ENCODE measurements at regions not wholly inside any gene's neighbourhood (a gene's known extent, or its start where the extent isn't known, plus 50 kb on each side); places are given as distances from the start of the nearest gene placed in this dataset.
"Not testable (repeated sequence)": the region's sequence is repeated elsewhere in the genome, so short reads cannot be mapped to it uniquely, and the experiment has no call there.

DNA sequence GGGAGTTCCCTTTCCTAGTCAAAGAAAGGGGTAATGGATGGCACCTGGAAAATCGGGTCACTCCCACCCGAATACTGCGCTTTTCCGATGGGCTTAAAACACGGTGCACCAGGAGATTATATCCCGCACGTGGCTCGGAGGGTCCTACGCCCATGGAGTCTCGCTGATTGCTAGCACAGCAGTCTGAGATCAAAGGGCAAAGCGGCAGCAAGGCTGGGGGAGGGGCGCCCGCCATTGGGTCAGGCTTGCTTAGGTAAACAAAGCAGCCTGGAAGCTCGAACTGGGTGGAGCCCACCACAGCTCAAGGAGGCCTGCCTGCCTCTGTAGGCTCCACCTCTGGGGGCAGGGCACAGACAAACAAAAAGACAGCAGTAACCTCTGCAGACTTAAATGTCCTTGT, 683.3 kb upstream of the MIR17HG start:
- DNase-seq: not testable (repeated sequence)

DNA sequence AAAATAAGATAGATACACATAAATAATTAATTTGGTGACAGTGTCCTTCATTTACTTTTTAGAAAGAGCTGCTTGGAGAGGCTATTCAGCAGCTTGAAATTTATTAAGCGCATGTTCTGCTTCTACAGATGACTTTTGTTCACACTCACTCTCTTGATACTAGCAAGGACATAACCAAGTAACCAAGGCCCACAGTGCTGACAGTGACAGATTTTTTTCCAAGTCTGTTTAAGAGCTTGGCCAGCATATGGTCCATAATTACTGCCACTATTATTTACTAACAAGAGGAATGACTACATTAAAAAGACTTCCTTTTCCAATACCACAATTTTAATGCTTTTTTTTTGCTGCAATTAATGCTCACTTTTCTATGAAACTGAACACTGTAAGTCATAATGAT, 673.7 kb upstream of the MIR17HG start:
- no peak for DNase-seq

- DNase-seq: no peak
These were observed 672.4 kb upstream of the MIR17HG start for GRCh38 chr13:90675129-90675528.

DNA sequence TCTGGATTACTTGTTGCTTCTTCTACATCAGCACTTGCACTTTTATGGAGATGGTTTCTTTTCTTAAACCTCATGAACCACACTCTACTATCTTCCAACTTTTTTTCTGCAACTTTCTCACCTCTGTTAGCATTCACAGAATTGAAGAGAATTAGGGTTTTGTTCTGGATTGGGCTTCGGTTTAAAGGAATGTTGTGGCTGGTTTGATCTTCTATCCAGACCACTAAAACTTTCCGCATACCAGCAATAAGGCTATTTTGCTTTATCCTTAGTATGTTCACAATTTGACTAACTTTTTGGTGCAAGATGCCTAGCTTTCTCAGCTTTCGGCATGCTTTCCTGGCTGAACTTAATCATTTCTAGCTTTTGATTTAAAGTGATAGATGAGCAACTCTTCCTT, 666.7 kb upstream of the MIR17HG start:
- no peak for DNase-seq

DNA sequence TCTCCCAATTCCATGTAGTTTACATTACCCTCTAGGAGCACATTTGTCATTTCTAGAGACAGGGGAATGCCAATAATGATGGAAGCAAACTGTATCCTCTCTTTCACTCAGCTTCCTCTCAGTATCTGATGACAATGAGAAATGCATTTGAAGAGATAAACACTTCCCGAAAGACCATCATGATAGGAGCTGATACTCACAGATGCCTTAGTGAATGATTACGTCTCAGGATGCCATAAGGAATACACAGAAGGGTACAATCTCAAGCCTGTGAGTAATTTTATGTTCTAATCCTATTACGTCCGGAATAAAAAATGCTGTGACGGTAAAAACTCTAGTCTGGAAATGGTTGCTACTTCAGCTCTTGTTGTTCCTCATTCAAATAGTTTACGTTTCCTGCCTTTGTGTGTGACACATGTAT, 663.8 kb upstream of the MIR17HG start:
- no peak for DNase-seq

DNA sequence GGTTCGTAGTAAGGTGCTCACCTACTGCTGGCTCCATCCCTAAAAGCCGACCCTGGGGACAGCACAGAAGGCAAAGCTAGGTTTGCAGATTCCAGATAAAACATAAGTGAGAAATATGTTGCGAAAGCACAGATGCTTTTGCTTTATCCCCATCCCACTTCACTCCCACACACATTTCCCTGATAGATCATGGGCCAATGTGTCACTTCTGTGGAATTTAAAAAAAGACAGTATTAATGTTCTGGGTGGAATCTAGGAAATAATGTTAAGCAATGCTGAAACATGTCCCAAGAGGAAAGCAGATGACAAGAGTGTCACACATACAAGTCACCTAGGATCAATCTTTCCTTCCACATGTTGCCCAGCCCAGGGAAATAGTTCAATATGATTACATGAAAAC, 661.0 kb upstream of the MIR17HG start:
- no peak for DNase-seq

GRCh38 chr13:90689111-90689510, 658.4 kb upstream of the MIR17HG start:
- DNase-seq: no peak

DNA sequence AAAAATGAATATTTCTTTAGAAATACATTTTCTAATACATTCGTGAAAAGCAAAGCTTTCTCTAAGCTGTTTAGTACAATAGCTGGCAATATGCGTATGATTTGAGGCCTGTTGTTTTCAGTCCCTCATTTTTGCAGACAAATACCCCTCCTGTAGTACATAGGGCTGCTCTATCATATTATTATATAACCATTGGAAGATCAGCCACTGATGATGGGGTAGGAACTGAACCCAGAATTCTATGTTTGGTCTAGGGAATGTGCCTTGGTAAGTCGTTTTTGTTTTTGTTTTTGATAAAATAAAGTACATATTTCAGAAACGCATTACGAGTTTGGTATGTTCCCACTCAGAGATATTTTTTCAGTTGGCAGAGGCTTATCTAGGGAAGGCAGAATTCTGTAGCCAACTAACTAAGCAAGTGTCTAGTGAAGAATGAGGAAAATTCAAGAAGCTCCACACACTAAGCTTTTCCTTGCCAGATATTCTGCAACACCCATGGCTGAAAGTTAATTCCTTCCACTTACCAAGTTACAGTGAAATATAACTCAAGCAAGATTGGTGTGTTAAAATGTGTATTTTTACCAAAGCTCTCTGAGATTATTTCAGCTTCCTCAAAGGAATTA, 656.9 kb upstream of the MIR17HG start:
- DNase-seq: no peak

DNA sequence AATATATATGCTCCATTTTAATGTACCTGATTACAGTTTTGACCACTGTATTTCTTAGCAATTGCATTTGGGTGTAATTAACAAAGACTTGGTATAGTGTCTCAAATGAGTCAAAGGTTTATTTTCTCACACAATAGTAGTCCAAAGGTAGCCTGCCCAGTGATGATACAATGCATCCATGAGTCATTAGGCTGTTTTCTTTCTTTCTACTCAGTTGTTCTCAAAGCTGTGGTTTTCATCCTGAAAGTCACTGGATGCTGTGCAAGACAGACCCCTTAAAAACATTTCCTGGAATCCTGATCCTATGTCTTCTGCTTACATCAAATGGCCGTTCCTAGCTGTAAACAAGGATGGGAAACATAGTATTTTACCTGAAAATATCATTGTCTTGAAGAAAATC, 651.2 kb upstream of the MIR17HG start:
- DNase-seq: no peak

GRCh38 chr13:90696656-90697055, 650.8 kb upstream of the MIR17HG start:
- no peak for DNase-seq

DNA sequence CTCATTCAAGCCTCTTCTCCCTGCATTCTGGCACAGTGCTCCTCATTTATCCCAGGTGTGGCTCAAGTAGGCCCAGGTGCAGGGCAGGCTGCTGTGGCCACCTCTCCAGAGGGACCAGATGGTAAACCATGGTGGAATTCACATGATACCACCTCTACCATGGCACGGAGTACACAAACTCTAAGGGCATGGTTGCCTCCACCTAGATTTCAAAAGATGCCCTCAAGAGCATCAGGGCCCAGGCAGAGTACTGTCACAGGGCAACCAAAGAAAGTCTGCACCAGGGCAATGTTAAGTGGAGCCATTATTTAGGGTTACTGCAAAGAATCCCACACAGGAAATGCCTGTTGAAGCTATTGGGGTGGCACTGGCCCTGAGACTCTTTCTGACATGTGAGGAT, 647.1 kb upstream of the MIR17HG start:
- no peak for DNase-seq

DNA sequence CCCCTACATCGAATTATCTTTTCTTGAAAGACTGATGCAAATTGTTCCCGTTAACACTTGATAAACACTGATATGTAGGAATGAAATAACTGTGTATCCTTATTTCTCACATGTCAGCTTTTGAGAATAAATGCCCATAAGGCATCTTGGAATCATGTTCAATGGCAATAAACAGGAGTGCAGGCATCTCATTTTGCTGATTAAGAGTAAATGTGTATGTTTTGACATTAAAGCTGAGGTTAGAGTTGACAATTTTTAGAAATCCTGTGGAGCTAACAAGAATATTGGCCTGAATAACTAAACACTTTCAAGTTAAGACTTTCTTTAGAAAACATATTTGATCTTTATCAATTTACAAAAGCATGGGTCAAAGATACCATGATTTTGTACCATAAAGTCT, 646.2 kb upstream of the MIR17HG start:
- no peak for DNase-seq

- no peak for DNase-seq
These were observed 645.4 kb upstream of the MIR17HG start for GRCh38 chr13:90702050-90702449.

GRCh38 chr13:90706631-90707030, 640.9 kb upstream of the MIR17HG start:
- DNase-seq: no peak

- DNase-seq: no peak
These were observed 639.4 kb upstream of the MIR17HG start for GRCh38 chr13:90708128-90708527.

DNA sequence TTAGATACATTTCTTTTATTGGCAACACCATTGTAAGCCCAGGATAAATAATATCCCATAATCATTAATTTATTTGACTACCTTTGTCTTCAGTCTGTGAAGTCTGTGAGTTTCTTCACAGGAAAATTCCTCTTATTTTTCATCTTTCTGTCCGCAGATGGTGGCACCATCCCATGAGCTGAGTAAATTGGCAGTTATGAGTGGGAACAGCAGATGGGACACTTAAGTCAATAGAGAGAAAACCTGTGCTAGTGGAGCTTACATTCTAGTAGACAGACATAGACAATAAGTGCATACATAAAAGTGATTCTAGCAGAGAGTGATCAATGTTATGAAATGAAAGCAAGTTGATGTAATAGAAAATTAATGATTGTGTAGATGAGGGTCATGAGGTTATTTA, 638.2 kb upstream of the MIR17HG start:
- DNase-seq: no peak

DNA sequence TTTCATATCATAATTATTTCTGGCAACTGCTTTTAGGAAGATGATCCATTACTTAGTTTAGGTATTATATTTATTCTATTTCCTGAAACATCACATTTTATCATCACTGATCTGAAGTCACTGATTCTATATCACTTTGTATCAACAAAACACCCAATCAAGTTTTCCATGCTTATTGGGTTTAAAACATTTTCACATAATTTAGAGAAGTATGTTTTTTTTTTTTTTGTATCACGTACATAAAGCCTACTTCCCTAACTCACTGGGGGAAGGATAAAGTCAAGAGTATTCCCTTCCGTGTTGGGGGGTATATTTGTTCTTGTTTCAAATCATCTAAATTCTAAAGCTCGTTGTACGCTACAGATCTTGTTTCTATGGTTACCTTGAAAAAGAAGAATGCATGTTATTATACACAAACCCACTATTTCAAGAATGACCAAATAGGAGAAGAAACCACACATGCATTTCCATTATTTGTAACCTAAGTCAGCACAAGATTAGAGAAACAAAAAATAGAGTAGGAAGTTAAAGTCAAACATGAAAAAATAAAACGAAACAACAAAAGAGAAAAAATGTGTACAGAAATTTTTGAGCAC, 637.2 kb upstream of the MIR17HG start:
- no peak for DNase-seq

- DNase-seq: no peak
These were observed 633.9 kb upstream of the MIR17HG start for GRCh38 chr13:90713441-90714133.

GRCh38 chr13:90715485-90715884, 632.0 kb upstream of the MIR17HG start:
- no peak for DNase-seq

GRCh38 chr13:90717451-90717936, 630.0 kb upstream of the MIR17HG start:
- DNase-seq: no peak

- DNase-seq: no peak
These were observed 628.0 kb upstream of the MIR17HG start for GRCh38 chr13:90719461-90719860.

- no peak for DNase-seq
These were observed 625.5 kb upstream of the MIR17HG start for GRCh38 chr13:90721937-90722336.

- DNase-seq: no peak
These were observed 624.1 kb upstream of the MIR17HG start for GRCh38 chr13:90723381-90723780.

DNA sequence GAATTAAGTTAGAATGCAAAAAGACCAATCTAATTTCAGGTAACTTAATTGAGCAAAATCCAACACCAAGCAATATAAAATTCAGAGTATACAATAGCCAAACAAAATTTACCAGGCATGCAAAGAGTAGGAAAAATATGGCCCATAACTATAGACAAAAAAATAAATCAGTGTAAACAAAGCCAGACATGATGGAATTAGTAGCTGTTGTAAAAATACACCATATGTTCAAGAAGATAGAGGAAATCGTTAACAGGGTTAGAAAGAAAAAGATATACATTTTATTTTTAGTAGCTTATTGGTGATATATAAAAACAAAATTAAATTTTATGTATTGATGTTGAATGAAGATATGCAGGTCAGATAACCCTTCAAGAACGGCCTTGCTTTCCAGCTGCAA, 621.1 kb upstream of the MIR17HG start:
- no peak for DNase-seq
